H9 (cell line): ENCODE measurements at regions not wholly inside any gene's neighbourhood (a gene's known extent, or its start where the extent isn't known, plus 50 kb on each side); places are given as distances from the start of the nearest gene placed in this dataset.

Experiments
- DNase-seq: peaks from one replicate; pipeline ENCODE4 v3.0.0-alpha.2; 2017
- H2AFZ ChIP-seq: one replicate; pipeline ENCODE4 v1.6.1; 2013; ENCODE audit warnings: mild to moderate bottlenecking, low read length, control low read depth, moderate library complexity
- H2AK5ac ChIP-seq: 2 replicates; pipeline ENCODE4 v1.6.1; 2013; ENCODE audit warnings: low read length, control low read depth, mixed read lengths; ENCODE audit not compliant: insufficient read length
- H2BK120ac ChIP-seq: one replicate; pipeline ENCODE4 v1.6.1; 2013; ENCODE audit warnings: low read depth, mild to moderate bottlenecking, low read length, control low read depth, inconsistent platforms; ENCODE audit not compliant: poor library complexity, severe bottlenecking
- H2BK12ac ChIP-seq: 2 replicates; pipeline ENCODE4 v1.6.1; 2013; ENCODE audit warnings: low read length, control low read depth, mixed read lengths, low read depth; ENCODE audit not compliant: insufficient read length
- H2BK15ac ChIP-seq: 2 replicates; pipeline ENCODE4 v1.6.1; 2013; ENCODE audit warnings: low read depth, low read length, control low read depth
- H2BK20ac ChIP-seq: one replicate; pipeline ENCODE4 v1.6.1; 2013; ENCODE audit warnings: low read depth, mild to moderate bottlenecking, low read length, control low read depth, inconsistent platforms; ENCODE audit not compliant: poor library complexity, severe bottlenecking
- H2BK5ac ChIP-seq: 2 replicates; pipeline ENCODE4 v1.6.1; 2013; ENCODE audit warnings: low read length, control low read depth, mixed read lengths; ENCODE audit not compliant: insufficient read length
- H3K14ac ChIP-seq: 2 replicates; pipeline ENCODE4 v1.6.1; 2013; ENCODE audit warnings: low read length, control low read depth; ENCODE audit not compliant: insufficient read depth
- H3K18ac ChIP-seq: 2 replicates; pipeline ENCODE4 v1.6.1; 2013; ENCODE audit warnings: low read depth, mild to moderate bottlenecking, mixed read lengths, low read length, control low read depth; ENCODE audit not compliant: insufficient read length
- H3K23ac ChIP-seq: 2 replicates; pipeline ENCODE4 v1.6.1; 2013; ENCODE audit warnings: low read length, control low read depth, mixed read lengths, low read depth; ENCODE audit not compliant: insufficient read length
- H3K23me2 ChIP-seq: 2 replicates; pipeline ENCODE4 v1.6.1; 2013; ENCODE audit warnings: low read depth, mild to moderate bottlenecking, mixed read lengths, low read length, control low read depth; ENCODE audit not compliant: insufficient read length, poor library complexity, severe bottlenecking
- H3K27ac ChIP-seq: 2 replicates; pipeline ENCODE4 v1.5.1; 2013; ENCODE audit warnings: low read length, control low read depth, mixed read lengths, low read depth; ENCODE audit not compliant: insufficient read length
- H3K27me3 ChIP-seq: 2 replicates; pipeline ENCODE4 v1.6.1; 2013; ENCODE audit warnings: low read length, control low read depth, inconsistent platforms; ENCODE audit not compliant: insufficient read depth
- H3K4ac ChIP-seq: 2 replicates; pipeline ENCODE4 v1.6.1; 2013; ENCODE audit warnings: low read depth, mild to moderate bottlenecking, control low read depth, inconsistent platforms, low read length, moderate library complexity
- H3K4me1 ChIP-seq: 2 replicates; pipeline ENCODE4 v1.6.1; 2013; ENCODE audit warnings: low read length, control low read depth, inconsistent platforms; ENCODE audit not compliant: insufficient read depth
- H3K4me2 ChIP-seq: 2 replicates; pipeline ENCODE4 v1.6.1; 2013; ENCODE audit warnings: low read length, control low read depth, mixed read lengths; ENCODE audit not compliant: insufficient read length, insufficient read depth
- H3K56ac ChIP-seq: 2 replicates; pipeline ENCODE4 v1.6.1; 2013; ENCODE audit warnings: low read depth, mild to moderate bottlenecking, mixed read lengths, low read length, control low read depth; ENCODE audit not compliant: insufficient read length
- H3K79me1 ChIP-seq: 2 replicates; pipeline ENCODE4 v1.6.1; 2013; ENCODE audit warnings: low read depth, mild to moderate bottlenecking, moderate library complexity, low read length, control low read depth, inconsistent platforms; ENCODE audit not compliant: insufficient read depth, poor library complexity, severe bottlenecking
- H3K79me2 ChIP-seq: 2 replicates; pipeline ENCODE4 v1.6.1; 2013; ENCODE audit warnings: low read length, control low read depth, inconsistent platforms; ENCODE audit not compliant: insufficient read depth
- H3K9ac ChIP-seq: 2 replicates; pipeline ENCODE4 v1.6.1; 2013; ENCODE audit warnings: low read length, control low read depth, mixed read lengths; ENCODE audit not compliant: insufficient read length; ENCODE audit errors: extremely low read depth
- H3K9me3 ChIP-seq: one replicate; pipeline ENCODE4 v1.6.1; 2013; ENCODE audit warnings: low read depth, low read length, inconsistent platforms; ENCODE audit not compliant: control insufficient read depth
- H3T11ph ChIP-seq: one replicate; pipeline ENCODE4 v1.6.1; 2013; ENCODE audit warnings: mild to moderate bottlenecking, low read length, control low read depth, inconsistent platforms
- H4K20me1 ChIP-seq: one replicate; pipeline ENCODE4 v1.6.1; 2013; ENCODE audit not compliant: control insufficient read depth, insufficient read length, insufficient read depth
- H4K5ac ChIP-seq: 2 replicates; pipeline ENCODE4 v1.6.1; 2013; ENCODE audit warnings: low read depth, mild to moderate bottlenecking, mixed read lengths, low read length, control low read depth; ENCODE audit not compliant: insufficient read length
- H4K8ac ChIP-seq: replicated peaks from 2 replicates; pipeline ENCODE4 v1.6.1; 2013; ENCODE audit warnings: low read length, control low read depth, mixed read lengths, low read depth; ENCODE audit not compliant: insufficient read length
- H4K91ac ChIP-seq: 2 replicates; pipeline ENCODE4 v1.6.1; 2013; ENCODE audit warnings: low read depth, mild to moderate bottlenecking, moderate library complexity, mixed read lengths, low read length, control low read depth; ENCODE audit not compliant: insufficient read length
- H3K27ac Mint-ChIP-seq, 3 experiments: 2 replicates in 2 of 3; 3 replicates in 1 of 3; pipeline ENCODE4 v1.8.0; 2020 to 2021; ENCODE audit warnings: mixed read lengths in 3 of 3, mild to moderate bottlenecking in 1 of 3, moderate library complexity in 1 of 3
- H3K27me3 Mint-ChIP-seq: 2 replicates; pipeline ENCODE4 v1.8.0; 2021; ENCODE audit warnings: low read depth, mild to moderate bottlenecking, moderate library complexity, mixed read lengths
- H3K36me3 Mint-ChIP-seq, 3 experiments: 2 replicates in 2 of 3; 3 replicates in 1 of 3; pipeline ENCODE4 v1.8.0; 2020 to 2021; ENCODE audit warnings: low read depth in 3 of 3, mixed read lengths in 3 of 3; ENCODE audit not compliant: insufficient read depth in 1 of 3
- H3K4me1 Mint-ChIP-seq, 2 experiments: 2 replicates each; pipeline ENCODE4 v1.8.0; 2020; ENCODE audit warnings: mixed read lengths in 2 of 2
- H3K4me3 Mint-ChIP-seq, 2 experiments: 2 replicates in 1 of 2; 3 replicates in 1 of 2; pipeline ENCODE4 v1.8.0; 2020 to 2021; ENCODE audit warnings: mild to moderate bottlenecking in 2 of 2, mixed read lengths in 2 of 2, moderate library complexity in 1 of 2
- H3K9me3 Mint-ChIP-seq, 2 experiments: 2 replicates in 1 of 2; 3 replicates in 1 of 2; pipeline ENCODE4 v1.8.0; 2020; ENCODE audit warnings: mild to moderate bottlenecking in 2 of 2, mixed read lengths in 2 of 2, moderate library complexity in 1 of 2
- WGBS: extraction: QIAGEN DNeasy Blood & Tissue Kit; methylation state at CpG from one replicate; pipeline ENCODE4 v1.1.7; 2013; ENCODE audit warnings: missing lambda C conversion rate, low lambda C conversion rate, mixed read lengths; ENCODE audit not compliant: insufficient read length; ENCODE audit errors: extremely low coverage; 5-methylcytosine and 5-hydroxymethylcytosine counted together
- TF ChIP-seq, protein P1 (sequence below): fragments of 200-600 bp; sonication (generic); conservative IDR thresholded peaks from 3 replicates; pipeline ENCODE4 v1.8.0; 2021; ENCODE audit warnings: antibody characterized with exemption, mild to moderate bottlenecking

DNA sequence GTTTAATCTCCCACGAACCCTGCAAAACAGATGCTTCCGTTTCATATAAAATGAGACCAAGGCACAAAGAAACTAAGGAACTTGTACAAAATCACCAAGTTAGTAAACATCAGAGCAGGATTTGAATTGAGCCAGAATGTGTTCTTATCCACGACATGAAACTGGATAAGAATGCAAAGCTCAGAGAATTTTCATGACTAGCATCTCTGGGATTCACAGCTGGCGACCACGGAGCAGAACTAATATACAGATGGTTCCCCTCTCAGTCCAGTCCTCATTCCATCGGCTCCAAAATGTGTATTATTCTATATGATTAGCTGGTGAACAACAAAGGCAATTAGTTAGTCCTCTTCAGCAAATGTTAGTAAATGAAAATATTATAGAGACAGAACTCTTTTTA, 72.3 kb upstream of the ERG start:
- Mint-ChIP-seq H3K9me3 (no peaks in the 10 kb centered on the region; a peak in 1 of 5 replicates), H3K4me1 (peaks cover 9 to 11% of the 10 kb centered on the region in 2 experiments), H3K27me3 (peaks cover 7% of the 10 kb centered on the region; the same call in 1 of the 2 replicates), H3K36me3 (no peaks in the 10 kb centered on the region), H3K4me3 (no peak overlapping the region), H3K27ac (no peak overlapping the region)
- WGBS = no CpG with 5 or more reads among the region's 6 CpGs
- TF ChIP-seq, protein P1, sequence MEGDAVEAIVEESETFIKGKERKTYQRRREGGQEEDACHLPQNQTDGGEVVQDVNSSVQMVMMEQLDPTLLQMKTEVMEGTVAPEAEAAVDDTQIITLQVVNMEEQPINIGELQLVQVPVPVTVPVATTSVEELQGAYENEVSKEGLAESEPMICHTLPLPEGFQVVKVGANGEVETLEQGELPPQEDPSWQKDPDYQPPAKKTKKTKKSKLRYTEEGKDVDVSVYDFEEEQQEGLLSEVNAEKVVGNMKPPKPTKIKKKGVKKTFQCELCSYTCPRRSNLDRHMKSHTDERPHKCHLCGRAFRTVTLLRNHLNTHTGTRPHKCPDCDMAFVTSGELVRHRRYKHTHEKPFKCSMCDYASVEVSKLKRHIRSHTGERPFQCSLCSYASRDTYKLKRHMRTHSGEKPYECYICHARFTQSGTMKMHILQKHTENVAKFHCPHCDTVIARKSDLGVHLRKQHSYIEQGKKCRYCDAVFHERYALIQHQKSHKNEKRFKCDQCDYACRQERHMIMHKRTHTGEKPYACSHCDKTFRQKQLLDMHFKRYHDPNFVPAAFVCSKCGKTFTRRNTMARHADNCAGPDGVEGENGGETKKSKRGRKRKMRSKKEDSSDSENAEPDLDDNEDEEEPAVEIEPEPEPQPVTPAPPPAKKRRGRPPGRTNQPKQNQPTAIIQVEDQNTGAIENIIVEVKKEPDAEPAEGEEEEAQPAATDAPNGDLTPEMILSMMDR = no peak
- no peak overlapping the region for H3T11ph ChIP-seq
- no peak overlapping the region for H3K4ac ChIP-seq
- no peak overlapping the region for H3K18ac ChIP-seq
- no peak overlapping the region for H3K27ac ChIP-seq
- H2AFZ ChIP-seq = no peak overlapping the region
- H2AK5ac ChIP-seq = no peak overlapping the region
- no peaks in the 10 kb centered on the region for H3K79me1 ChIP-seq
- H4K91ac ChIP-seq = no peak overlapping the region
- H3K14ac ChIP-seq = no peak overlapping the region
- H3K9ac ChIP-seq = no peak overlapping the region
- no peak overlapping the region for H2BK20ac ChIP-seq
- no peak overlapping the region for H2BK12ac ChIP-seq
- no peak overlapping the region for H4K8ac ChIP-seq
- H3K4me2 ChIP-seq = no peak overlapping the region
- H4K20me1 ChIP-seq = no peaks in the 10 kb centered on the region
- H3K79me2 ChIP-seq = no peaks in the 10 kb centered on the region
- no peaks in the 10 kb centered on the region for H3K4me1 ChIP-seq
- H3K27me3 ChIP-seq = no peaks in the 10 kb centered on the region
- H2BK15ac ChIP-seq = no peak overlapping the region
- no peak overlapping the region for H4K5ac ChIP-seq
- H2BK5ac ChIP-seq = no peak overlapping the region
- H3K23ac ChIP-seq = no peak overlapping the region
- no peak overlapping the region for H3K56ac ChIP-seq
- no peaks in the 10 kb centered on the region for H3K23me2 ChIP-seq
- DNase-seq = no peak
- no peak overlapping the region for H2BK120ac ChIP-seq
- no peaks in the 10 kb centered on the region for H3K9me3 ChIP-seq
